HG02973 (cell line): ENCODE measurements at regions not wholly inside any gene's neighbourhood (a gene's known extent, or its start where the extent isn't known, plus 50 kb on each side); places are given as distances from the start of the nearest gene placed in this dataset.

Source experiments
- ATAC-seq: cut with Tn5 transposase; IDR thresholded peaks from one replicate; pipeline ENCODE4 v1.9.1; 2021; ENCODE audit warnings: moderate library complexity; ENCODE audit not compliant: unreplicated experiment

DNA sequence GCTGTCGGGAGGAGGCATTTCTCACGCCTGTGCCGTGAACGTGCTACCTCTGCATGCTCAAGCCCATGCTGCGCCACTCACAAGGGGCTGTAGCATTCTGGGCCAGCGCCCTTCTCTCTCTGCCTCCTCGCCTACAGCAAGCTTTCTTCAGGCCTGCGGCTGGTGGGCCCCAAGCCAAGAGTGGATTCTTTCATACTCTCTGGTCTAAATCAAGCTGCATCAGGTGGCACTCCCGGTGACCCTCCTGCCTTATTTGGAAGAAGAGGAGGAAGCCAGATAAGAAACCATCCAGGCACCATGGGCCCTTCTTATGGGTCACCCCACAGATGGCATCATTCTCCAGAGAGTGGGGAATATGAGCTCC, 86.7 kb upstream of the DUSP5 start:
- no peak for ATAC-seq

GRCh38 chr10:110413049-110413783, 84.5 kb upstream of the DUSP5 start:
- ATAC-seq, result no peak

GRCh38 chr10:110413903-110414547, 83.7 kb upstream of the DUSP5 start:
- peak; percentile 10 for ATAC-seq

- peak; percentile 82 for ATAC-seq
Measured at GRCh38 chr10:110414548-110415309, 83.0 kb upstream of the DUSP5 start.

DNA sequence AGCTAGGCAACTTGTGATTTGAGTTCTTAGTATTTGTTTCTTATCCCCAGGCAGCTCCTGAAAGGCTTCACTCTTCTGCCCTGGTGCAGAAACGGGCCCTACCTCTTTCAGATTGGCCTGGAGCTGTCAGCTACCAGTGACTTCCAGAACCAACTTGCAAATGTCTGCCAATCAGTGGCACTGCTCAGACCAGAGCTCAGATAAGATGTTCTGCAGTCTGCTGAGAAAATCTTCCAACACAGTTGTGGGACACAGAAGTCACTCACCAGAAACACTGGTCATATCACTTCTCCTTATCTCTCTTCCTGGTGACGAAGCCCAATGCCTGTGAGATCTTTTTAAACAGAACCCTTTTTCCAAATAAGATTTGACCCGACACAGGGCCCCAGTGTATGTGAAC, 81.9 kb upstream of the DUSP5 start:
- ATAC-seq, result no peak

GRCh38 chr10:110416776-110417711, 80.7 kb upstream of the DUSP5 start:
- ATAC-seq, result no peak

DNA sequence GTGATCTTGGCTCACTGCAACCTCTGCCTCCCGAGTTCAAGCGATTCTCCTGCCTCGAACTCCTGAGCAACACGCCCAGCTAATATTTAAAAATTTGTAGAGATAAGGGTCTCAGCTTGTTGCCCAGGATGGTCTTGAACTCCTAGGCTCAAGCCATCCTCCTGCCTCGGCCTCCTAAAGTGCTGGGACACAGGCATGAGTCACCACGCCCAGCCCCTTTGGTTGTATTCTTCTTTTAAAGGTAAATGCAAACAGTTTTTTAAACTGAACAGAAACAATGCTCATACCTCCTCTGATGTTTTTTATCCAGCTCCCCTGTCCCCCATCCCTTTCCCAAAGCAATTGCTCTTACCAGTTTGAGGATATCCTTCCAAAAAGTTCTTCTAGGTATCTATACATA, 79.5 kb upstream of the DUSP5 start:
- ATAC-seq, result no peak

DNA sequence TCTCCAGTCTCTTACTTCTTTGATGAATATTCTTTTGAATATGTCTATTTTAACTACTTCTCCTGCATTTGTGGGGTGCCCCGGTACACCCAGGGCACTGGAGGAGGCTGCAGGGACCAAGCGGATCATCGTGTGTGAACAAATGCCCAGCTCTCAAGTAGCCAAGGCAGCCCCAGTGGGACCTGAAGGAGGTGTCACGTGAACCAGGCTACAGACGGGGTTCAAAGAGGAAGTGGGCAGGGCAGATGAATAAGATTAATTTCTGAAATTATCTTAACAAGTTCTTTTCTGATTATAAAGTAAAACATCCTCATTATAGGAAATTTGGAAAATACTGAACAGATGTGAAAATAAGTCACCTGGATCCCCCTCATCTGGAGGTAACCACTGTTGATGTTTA, 78.4 kb upstream of the DUSP5 start:
- no peak for ATAC-seq

DNA sequence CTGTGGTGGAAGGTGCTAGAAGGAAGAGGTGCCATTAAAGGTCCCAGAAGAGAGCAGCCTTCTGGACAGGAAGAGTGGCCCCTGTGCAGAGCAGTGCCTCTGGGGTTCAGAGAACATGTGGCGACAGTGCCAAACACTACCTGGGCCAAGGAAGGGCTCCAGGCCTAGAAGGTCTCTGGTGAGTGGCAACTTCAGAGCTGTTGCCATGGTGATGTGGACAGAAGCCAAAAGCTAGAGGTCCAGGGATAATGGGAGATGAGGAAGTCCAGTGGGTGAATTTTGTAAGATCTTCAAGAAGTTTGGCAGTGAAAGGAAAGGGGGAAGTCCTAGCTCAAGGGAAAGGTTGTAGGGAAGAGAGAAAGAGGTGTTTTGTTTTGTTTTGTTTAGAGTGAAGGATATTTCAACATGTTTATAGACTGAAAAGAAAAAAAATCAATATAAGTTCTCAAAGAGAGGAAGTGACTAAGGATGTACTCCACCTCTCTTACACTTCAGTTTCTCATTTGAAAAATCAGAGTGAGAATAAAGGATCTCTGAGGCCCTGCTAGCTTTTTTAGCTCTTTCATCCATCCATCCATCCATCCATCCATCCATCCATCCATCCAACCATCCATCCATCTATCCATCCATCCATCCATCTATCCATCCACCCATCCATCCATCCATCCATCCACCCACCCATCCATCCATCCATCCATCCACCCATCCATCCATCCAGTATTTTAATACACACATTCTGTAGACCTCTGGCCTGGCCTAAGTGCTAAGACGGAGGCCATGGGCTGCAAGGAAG, 77.1 kb upstream of the DUSP5 start:
- ATAC-seq, result no peak

DNA sequence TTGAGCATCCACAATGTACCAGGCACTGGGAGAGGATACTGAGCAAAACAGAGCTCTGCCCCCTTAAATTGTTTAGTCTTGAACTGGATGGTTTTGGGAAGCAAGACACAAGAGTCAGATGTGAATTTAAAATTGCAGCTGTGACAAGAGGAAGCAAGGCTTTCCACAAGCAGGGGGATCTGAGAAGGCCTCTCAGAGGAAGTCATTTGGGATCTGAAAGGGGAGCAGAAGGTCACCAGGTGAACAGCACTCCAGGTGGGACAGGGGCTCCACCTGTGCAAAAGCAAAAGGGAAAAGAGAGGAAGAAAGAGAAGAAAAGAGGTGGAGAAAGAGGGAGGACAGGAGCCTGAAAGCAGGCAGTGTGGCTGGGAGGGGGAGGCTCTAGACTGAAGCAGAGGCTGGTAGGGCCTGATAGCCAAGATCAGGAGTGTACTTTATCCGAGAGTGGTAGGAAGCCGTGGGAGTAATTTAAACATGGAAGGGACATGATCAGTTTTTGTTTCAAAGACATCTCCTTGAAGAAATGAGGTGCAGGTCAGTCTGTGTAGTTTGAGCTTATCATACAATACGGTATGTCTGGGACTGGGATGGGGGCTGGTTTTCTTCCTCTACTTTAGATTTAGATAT, 76.1 kb upstream of the DUSP5 start:
- no peak for ATAC-seq

GRCh38 chr10:110422548-110422947, 75.2 kb upstream of the DUSP5 start:
- no peak for ATAC-seq

- ATAC-seq, result no peak
Measured at GRCh38 chr10:110423650-110424049, 74.1 kb upstream of the DUSP5 start.

DNA sequence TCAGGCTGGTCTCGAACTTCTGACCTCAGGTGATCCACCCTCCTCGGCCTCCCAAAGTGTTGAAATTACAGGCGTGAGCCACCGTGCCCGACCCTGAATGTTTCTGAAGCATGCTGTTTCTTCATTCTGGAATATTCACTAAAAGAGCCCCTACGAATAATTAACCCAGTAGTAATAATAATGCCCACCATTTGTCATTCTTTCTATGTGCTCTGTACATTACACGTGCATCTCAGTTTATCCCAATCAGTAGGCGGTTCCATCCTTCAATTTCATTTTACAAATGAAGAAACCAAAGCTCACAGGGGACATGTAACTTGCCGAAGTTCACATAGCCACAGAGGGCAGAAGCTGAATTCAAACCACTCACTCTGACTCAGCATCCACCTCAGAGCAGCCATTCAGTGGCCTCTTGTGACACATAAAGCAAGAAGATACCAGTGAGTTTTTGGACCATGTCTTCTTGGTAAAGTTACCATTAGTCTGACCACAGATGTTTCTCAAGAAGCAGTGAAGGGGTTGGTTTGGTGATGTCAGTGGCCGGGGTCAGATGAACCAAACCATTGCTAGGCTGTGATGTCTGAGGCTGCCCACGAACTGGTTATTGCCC, 71.9 kb upstream of the DUSP5 start:
- peak; percentile 80 for ATAC-seq

- ATAC-seq, result peak; percentile 30
Measured at GRCh38 chr10:110426294-110427181, 71.2 kb upstream of the DUSP5 start.

DNA sequence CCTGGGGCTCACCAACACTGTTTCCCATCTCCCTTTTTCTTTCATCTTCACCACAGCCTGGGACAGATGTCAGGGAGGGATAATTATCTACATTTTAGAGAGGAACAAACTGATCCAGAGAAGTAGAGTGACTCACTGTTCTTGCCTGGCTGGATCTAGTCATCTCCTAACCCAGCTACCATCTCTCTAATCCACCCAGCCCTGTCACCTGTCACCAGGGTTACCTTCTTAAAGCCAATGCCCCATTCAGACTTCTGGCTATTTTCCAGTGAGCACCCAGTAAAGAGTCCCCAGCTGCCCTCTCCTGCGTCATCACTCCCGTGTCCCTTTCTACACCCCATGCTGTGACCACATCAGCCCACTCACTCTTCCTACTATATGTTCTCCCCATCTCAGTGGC, 68.4 kb upstream of the DUSP5 start:
- ATAC-seq, result no peak

GRCh38 chr10:110430340-110431273, 67.1 kb upstream of the DUSP5 start:
- ATAC-seq, result no peak

DNA sequence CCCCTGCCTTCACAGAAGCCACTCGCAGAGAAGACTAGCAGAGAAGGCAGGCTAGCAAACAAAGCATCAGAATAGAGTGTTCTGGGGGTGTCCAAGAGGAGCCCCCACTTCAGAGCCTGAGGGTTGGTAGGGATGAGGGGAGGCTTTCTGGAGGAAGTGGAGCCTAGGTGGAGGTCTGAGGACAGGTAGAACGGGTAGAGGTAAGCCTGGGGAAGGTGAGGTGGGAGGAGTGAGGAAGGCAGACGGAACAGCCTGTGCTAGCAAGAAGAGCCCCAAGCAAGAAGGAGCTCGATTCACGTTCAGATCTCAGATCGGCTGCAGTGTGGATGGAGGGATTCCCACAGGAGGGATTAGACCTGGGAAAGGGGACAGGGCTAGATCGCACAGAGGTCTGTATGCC, 66.0 kb upstream of the DUSP5 start:
- no peak for ATAC-seq
